ENCODE measurements at regions not wholly inside any gene's neighbourhood (a gene's known extent, or its start where the extent isn't known, plus 50 kb on each side); places are given as distances from the start of the nearest gene placed in this dataset.

DNA sequence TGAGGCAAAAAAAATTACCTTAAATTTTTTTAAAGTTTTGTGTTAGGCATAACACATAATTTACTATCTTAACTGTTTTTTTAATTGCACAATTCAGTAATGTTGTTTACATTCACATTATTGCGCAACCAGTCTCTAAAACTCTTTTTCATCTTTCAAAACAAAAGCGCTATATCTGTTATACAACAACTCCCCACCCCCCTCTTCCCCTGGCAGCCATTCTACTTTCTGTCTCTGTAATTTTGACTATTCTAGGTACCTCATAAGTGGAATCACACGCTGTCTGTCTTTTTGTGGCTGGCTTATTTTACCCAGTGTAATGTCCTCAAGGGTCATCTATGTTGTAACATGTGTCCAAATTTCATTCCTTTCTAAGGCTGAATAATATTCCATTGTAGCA, 241.5 kb upstream of the DMRT1 start:
- TF ChIP-seq POLR2A (IDR thresholded peaks at IDR 0.05), result no peak
- TF ChIP-seq, protein P1, sequence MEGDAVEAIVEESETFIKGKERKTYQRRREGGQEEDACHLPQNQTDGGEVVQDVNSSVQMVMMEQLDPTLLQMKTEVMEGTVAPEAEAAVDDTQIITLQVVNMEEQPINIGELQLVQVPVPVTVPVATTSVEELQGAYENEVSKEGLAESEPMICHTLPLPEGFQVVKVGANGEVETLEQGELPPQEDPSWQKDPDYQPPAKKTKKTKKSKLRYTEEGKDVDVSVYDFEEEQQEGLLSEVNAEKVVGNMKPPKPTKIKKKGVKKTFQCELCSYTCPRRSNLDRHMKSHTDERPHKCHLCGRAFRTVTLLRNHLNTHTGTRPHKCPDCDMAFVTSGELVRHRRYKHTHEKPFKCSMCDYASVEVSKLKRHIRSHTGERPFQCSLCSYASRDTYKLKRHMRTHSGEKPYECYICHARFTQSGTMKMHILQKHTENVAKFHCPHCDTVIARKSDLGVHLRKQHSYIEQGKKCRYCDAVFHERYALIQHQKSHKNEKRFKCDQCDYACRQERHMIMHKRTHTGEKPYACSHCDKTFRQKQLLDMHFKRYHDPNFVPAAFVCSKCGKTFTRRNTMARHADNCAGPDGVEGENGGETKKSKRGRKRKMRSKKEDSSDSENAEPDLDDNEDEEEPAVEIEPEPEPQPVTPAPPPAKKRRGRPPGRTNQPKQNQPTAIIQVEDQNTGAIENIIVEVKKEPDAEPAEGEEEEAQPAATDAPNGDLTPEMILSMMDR (IDR thresholded peaks at IDR 0.05), result no peak
